Erythroblast (primary cell): ENCODE measurements at regions not wholly inside any gene's neighbourhood (a gene's known extent, or its start where the extent isn't known, plus 50 kb on each side); places are given as distances from the start of the nearest gene placed in this dataset.
"Not testable (repeated sequence)": the region's sequence is repeated elsewhere in the genome, so short reads cannot be mapped to it uniquely, and the experiment has no call there.

Experiments
- GATA1 ChIP-seq: IDR thresholded peaks from 2 replicates; pipeline ENCODE4 v1.6.1; 2011; ENCODE audit warnings: low read depth, mild to moderate bottlenecking, control low read depth, low read length, moderate library complexity
- POLR2A ChIP-seq: IDR thresholded peaks from 2 replicates; pipeline ENCODE4 v1.6.1; 2011; ENCODE audit warnings: mild to moderate bottlenecking, low read length

- TF ChIP-seq POLR2A, GATA1: not testable (repeated sequence)
Observed at GRCh38 chr7:150063195-150063594, 189.4 kb downstream of the ATP6V0E2 start.
